Common myeloid progenitor, CD34-positive (primary cell): ENCODE measurements at regions not wholly inside any gene's neighbourhood (a gene's known extent, or its start where the extent isn't known, plus 50 kb on each side); places are given as distances from the start of the nearest gene placed in this dataset.

Experiments
- CTCF ChIA-PET: fragments of 350-600 bp; sonication (Branson Sonifier 250); formaldehyde crosslinking; loops from one replicate; lab custom pipeline; 2021; ENCODE audit warnings: antibody characterized with exemption; lab: Charles Lee
- POLR2A ChIA-PET: fragments of 350-600 bp; sonication (Branson Sonifier 250); formaldehyde crosslinking; loops from one replicate; lab custom pipeline; 2021; ENCODE audit warnings: antibody characterized with exemption; lab: Charles Lee
- DNase-seq, 3 donors: peaks; one replicate each; pipeline versions ENCODE4 v3.0.0 to v3.0.0-alpha.2; 2013
- H3K27ac ChIP-seq, 2 experiments: 1 replicate in 1 of 2; 2 replicates in 1 of 2; pipeline ENCODE4 v1.7.0; 2013; ENCODE audit warnings: inconsistent platforms in 2 of 2, low read length in 2 of 2, mild to moderate bottlenecking in 2 of 2, low read depth in 1 of 2, moderate library complexity in 1 of 2; ENCODE audit not compliant: severe bottlenecking in 2 of 2, insufficient read depth in 1 of 2, poor library complexity in 1 of 2
- H3K27me3 ChIP-seq, 5 experiments: replicated peaks in 2 of 5; 1 replicate in 3 of 5; 2 replicates in 2 of 5; pipeline versions ENCODE4 v1.6.1 to v1.7.0; 2013; ENCODE audit warnings: low read length in 4 of 5, mild to moderate bottlenecking in 2 of 5, moderate library complexity in 2 of 5, inconsistent platforms in 1 of 5; ENCODE audit not compliant: insufficient read depth in 5 of 5, control insufficient read depth in 4 of 5
- H3K36me3 ChIP-seq, 4 experiments: 1 replicate in 2 of 4; 2 replicates in 2 of 4; pipeline versions ENCODE4 v1.6.1 to v1.7.0; 2013; ENCODE audit warnings: low read length in 3 of 4, control low read depth in 1 of 4, mild to moderate bottlenecking in 1 of 4; ENCODE audit not compliant: control insufficient read depth in 4 of 4, insufficient read depth in 4 of 4
- H3K4me1 ChIP-seq, 4 experiments: 1 replicate in 3 of 4; 2 replicates in 1 of 4; pipeline versions ENCODE4 v1.6.1 to v1.7.1; 2013; ENCODE audit warnings: low read length in 3 of 4, mild to moderate bottlenecking in 3 of 4, control low read depth in 1 of 4, inconsistent platforms in 1 of 4, moderate library complexity in 1 of 4; ENCODE audit not compliant: control insufficient read depth in 4 of 4, insufficient read depth in 4 of 4; ENCODE audit errors: control extremely low read depth in 1 of 4
- H3K4me3 ChIP-seq, 7 experiments: 1 replicate in 4 of 7; 2 replicates in 3 of 7; pipeline versions ENCODE4 v1.5.1 to v1.7.0; 2013; ENCODE audit warnings: mild to moderate bottlenecking in 7 of 7, low read length in 6 of 7, moderate library complexity in 6 of 7, inconsistent platforms in 2 of 7, low read depth in 2 of 7, control low read depth in 1 of 7; ENCODE audit not compliant: insufficient read depth in 4 of 7, control insufficient read depth in 1 of 7; ENCODE audit errors: extremely low read depth in 1 of 7
- H3K9me3 ChIP-seq, 5 experiments: 1 replicate in 4 of 5; 2 replicates in 1 of 5; pipeline versions ENCODE4 v1.6.1 to v1.7.1; 2013; ENCODE audit warnings: low read length in 4 of 5, mild to moderate bottlenecking in 2 of 5, inconsistent platforms in 1 of 5, low read depth in 1 of 5, moderate library complexity in 1 of 5; ENCODE audit not compliant: control insufficient read depth in 4 of 5, insufficient read depth in 2 of 5; ENCODE audit errors: control extremely low read depth in 1 of 5
- WGBS: methylation state at CpG from one replicate; pipeline ENCODE4 v1.1.5; 2013; ENCODE audit not compliant: insufficient coverage; 5-methylcytosine and 5-hydroxymethylcytosine counted together

DNA sequence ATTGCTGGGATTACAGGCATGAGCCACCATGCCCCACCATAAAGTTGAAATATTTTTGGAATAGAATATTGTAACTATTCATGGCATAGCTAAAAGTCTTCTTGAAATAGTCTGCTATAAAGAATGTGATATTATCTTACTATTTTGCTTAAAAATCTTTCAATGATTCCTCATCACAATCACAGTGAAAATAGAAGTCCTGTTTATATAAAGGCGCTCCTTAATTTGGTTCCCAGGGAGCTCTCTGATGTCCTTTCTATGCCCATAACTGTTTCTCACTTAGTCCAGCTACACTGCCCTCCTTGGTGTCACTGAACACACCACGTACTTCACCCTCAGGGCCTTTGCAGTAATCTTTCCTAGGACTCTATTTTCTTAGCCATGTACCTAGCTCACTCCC, 331.7 kb upstream of the GIMD1 start:
- ChIA-PET POLR2A (no interaction called here), CTCF (interaction anchor here (0.7 kb wide), 1 partner anchor 9 kb away, joined by 3 read pairs; no protein-coding TSS in a partner anchor)
- H3K36me3 ChIP-seq: no peaks in the 10 kb centered on the region
- DNase-seq: no peak
- H3K27ac ChIP-seq: no peak overlapping the region
- H3K9me3 ChIP-seq: no peaks in the 10 kb centered on the region
- no peaks in the 10 kb centered on the region for H3K4me1 ChIP-seq
- no peaks in the 10 kb centered on the region for H3K27me3 ChIP-seq
- 94% methylated on average over 2 of the region's 2 CpGs for WGBS
- H3K4me3 ChIP-seq: no peak overlapping the region

DNA sequence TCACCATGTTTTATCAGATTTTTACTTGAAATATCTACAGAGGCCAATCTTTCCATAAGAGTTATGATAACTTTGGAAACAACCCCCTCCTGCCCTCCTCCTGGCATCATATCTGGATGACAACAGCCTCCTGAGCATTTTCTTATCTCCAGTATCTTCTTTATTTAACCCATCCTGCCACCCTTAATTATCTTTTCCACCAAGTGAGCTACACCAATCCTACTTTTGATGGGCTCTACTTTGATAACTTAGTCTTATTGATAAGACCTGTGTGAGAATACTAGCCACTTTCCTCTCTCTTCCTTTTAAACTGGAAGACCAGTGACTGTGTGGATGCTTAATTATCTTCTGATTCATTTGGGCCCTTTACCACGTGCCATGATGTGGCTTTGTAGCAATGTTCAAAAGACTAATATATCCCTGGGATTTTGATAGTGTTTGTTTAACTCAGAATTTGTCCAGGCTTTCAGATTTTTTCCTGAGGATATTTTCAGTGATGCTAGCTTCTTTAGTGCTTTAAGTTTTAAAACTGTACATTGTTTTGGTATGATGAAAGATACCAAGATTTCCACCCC, 330.1 kb upstream of the GIMD1 start:
- POLR2A ChIA-PET: no interaction called here
- Histone ChIP-seq H3K4me1 (peaks cover 0 to 9% (median 2%) of the 10 kb centered on the region in 4 experiments), H3K27ac (no peak overlapping the region), H3K36me3 (no peaks in the 10 kb centered on the region), H3K4me3 (no peak overlapping the region), H3K9me3 (no peaks in the 10 kb centered on the region), H3K27me3 (no peaks in the 10 kb centered on the region)
- CTCF ChIA-PET: interaction anchor here (0.8 to 1.2 kb wide), 2 partner anchors 9 to 17 kb away, joined by 3 read pairs; no protein-coding TSS in a partner anchor
- DNase-seq: no peak
- 100% methylated on average over 1 of the region's 1 CpG for WGBS

DNA sequence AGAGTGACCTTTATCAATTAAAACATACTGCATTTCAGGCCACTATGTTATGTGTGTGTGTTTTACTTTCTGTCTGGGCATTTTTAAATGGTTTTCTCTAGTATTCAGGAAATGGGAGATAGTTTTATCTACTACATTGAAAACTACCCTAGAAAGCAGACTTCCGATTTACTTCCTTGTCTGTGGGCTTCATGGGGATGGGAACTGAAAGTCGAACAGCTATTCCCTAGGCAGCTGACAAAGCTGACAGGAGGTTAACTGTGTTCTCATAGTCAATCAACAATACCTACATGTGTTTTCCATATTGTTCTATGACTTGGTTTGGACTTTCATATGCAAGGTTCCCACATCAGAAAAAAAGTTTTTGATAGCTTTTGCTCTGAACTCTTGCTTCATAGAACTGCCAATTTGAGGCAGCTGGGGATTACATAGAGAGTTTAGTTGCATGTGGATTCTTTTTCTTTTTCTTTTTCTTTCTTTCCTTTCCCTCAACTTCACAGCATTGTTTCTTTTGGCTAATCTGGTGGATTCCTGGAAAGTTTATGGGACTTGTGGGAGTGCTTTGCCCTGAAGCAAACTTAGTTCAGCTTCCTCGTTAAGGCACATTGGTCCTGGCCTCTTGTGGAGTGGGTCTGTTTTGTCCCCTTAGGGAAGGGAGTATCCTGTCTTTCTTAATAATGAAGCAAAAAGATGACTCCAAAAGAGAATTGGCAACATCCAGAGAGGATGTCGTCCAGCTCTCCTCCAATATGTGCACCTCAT, 327.1 kb upstream of the GIMD1 start:
- peaks cover 0 to 2% (median 0%) of the 10 kb centered on the region in 5 experiments for H3K9me3 ChIP-seq
- DNase-seq: no peak
- H3K4me3 ChIP-seq: no peak overlapping the region
- no peaks in the 10 kb centered on the region for H3K27me3 ChIP-seq
- no peaks in the 10 kb centered on the region for H3K36me3 ChIP-seq
- WGBS: 80% methylated on average over 1 of the region's 4 CpGs
- ChIA-PET POLR2A (no interaction called here), CTCF (no interaction called here)
- H3K27ac ChIP-seq: no peak overlapping the region
- peaks cover 0 to 14% (median 4%) of the 10 kb centered on the region in 4 experiments for H3K4me1 ChIP-seq

DNA sequence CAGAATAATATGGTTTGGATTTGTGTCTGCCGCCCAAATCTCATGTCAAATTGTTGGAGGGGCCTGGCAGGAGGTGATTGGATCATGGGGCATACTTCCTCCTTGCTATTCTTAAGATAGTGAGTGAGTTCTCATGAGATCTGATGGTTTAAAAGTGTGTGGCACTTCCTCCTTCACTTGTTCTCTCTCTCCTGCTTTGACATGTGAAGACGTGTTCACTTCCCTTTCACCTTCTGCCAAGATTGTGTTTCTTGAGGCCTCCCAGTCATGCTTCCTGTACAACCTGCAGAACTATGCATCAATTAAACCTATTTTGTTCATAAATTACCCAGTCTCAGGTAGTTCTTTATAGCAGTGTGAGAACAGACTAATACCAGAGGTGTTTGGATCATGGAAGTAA, 325.7 kb upstream of the GIMD1 start:
- Histone ChIP-seq H3K4me1 (peaks cover 0 to 19% (median 11%) of the 10 kb centered on the region in 4 experiments), H3K9me3 (peaks cover 0 to 2% (median 0%) of the 10 kb centered on the region in 5 experiments), H3K4me3 (no peak overlapping the region), H3K36me3 (no peaks in the 10 kb centered on the region), H3K27ac (no peak overlapping the region), H3K27me3 (no peaks in the 10 kb centered on the region)
- DNase-seq: peak in 2 of 3 donors; percentile 20 to 53
- POLR2A ChIA-PET: no interaction called here
- CTCF ChIA-PET: no interaction called here
- WGBS: 17% methylated on average over 1 of the region's 2 CpGs

DNA sequence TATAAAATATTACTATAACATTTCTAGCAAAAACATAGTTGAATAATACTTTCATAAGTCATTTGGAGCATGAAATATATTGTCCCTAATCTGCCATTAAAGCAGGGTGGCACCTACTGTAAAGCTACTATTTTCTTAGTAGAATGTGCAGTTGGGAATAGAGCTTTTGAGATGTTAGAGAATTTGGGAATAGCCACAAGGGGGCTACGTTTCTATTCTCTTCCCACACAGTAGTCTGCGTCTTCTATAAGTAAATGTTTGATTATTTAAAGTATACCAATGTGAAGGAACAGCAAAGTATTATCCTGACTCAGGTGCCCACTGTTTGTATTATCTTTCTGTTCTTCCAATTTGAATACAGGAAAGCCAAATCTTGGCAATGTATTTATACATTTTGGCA, 323.2 kb upstream of the GIMD1 start:
- Histone ChIP-seq H3K27me3 (no peaks in the 10 kb centered on the region), H3K9me3 (peaks cover 0 to 2% (median 0%) of the 10 kb centered on the region in 5 experiments), H3K4me1 (peaks cover 3 to 19% (median 11%) of the 10 kb centered on the region in 4 experiments), H3K27ac (no peak overlapping the region), H3K36me3 (no peaks in the 10 kb centered on the region), H3K4me3 (no peak overlapping the region)
- ChIA-PET CTCF (interaction anchor here (0.7 kb wide), 1 partner anchor 8 kb away, joined by 3 read pairs; no protein-coding TSS in a partner anchor), POLR2A (no interaction called here)
- no CpG with 5 or more reads among the region's 2 CpGs for WGBS
- no peak for DNase-seq

DNA sequence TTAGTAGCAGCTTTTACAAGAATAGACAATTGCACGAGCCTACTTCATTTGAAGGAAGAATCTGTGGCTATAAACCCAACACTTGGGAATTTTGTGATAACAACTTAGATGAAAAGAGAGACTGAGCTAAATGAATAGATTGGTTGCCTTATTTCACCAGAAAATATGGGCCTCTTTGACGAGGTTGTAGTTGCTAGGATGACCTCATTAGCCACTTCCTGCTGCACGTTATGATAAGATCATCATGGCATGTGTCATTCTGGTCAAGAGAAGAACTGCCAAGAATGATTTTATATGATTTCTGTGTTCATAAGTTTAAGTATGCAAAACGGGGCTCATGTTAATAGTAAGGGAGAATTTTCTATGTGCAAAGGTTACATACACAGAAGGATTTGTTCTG, 321.9 kb upstream of the GIMD1 start:
- Histone ChIP-seq H3K4me3 (no peak overlapping the region), H3K27me3 (no peaks in the 10 kb centered on the region), H3K9me3 (peaks cover 0 to 2% (median 0%) of the 10 kb centered on the region in 5 experiments), H3K36me3 (no peaks in the 10 kb centered on the region), H3K4me1 (peaks cover 3 to 19% (median 11%) of the 10 kb centered on the region in 4 experiments), H3K27ac (no peak overlapping the region)
- WGBS: 0% methylated on average over 3 of the region's 4 CpGs
- DNase-seq: peak; percentile 49 to 90 (median 84)
- ChIA-PET CTCF (interaction anchor here (1.6 kb wide), 1 partner anchor 8 kb away, joined by 3 read pairs; no protein-coding TSS in a partner anchor), POLR2A (no interaction called here)

DNA sequence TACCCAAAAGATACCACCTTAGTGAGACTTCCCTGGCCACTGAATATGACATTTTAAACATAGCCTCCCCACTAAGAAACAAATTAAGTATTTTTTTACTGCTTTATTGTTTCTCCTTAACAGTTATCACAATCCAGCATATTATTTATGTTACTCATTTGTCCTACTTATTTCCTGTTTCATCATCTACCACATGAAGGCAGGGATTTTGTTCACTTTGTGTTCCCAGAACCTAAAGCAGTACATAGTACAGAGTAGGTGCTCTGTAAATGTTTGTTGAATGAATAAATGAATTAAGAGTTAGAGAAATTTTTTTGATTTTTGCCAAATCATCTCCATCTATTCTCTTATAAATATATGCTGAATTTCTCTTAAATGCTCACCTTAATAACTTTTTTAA, 318.4 kb upstream of the GIMD1 start:
- no peak for DNase-seq
- no peaks in the 10 kb centered on the region for H3K9me3 ChIP-seq
- ChIA-PET CTCF (no interaction called here), POLR2A (no interaction called here)
- no peaks in the 10 kb centered on the region for H3K36me3 ChIP-seq
- H3K4me1 ChIP-seq: peaks cover 3 to 12% (median 8%) of the 10 kb centered on the region in 4 experiments
- no peak overlapping the region for H3K4me3 ChIP-seq
- no peak overlapping the region for H3K27ac ChIP-seq
- H3K27me3 ChIP-seq: no peaks in the 10 kb centered on the region
